ENCODE measurements at regions not wholly inside any gene's neighbourhood (a gene's known extent, or its start where the extent isn't known, plus 50 kb on each side); places are given as distances from the start of the nearest gene placed in this dataset.

GRCh38 chr2:6077585-6077984 is 385.4 kb downstream of the SOX11 start:
- no peak for DNase-seq (ENCODE audit: extremely low spot score)
- intact Hi-C loops (cut with DNase I) = no loop called here
- H3K27me3 ChIP-seq = no peaks in the 10 kb centered on the region
- no peaks in the 10 kb centered on the region for H3K9me3 ChIP-seq
- H3K4me3 ChIP-seq = no peak overlapping the region
- WGBS = 71% methylated on average over 2 of the region's 2 CpGs
- TF ChIP-seq EP300 (IDR thresholded peaks at IDR 0.05) (no peak), POLR2A (IDR thresholded peaks at IDR 0.05; ENCODE audit: low read depth) (no peak), CTCF (IDR thresholded peaks at IDR 0.05) (no peak), POLR2AphosphoS5 (IDR thresholded peaks at IDR 0.05) (no peak)
- no peak overlapping the region for H3K27ac ChIP-seq (replicated peaks in 1 of 4)
- no peaks in the 10 kb centered on the region for H3K4me1 ChIP-seq
- no peaks in the 10 kb centered on the region for H3K36me3 ChIP-seq

GRCh38 chr2:6078414-6078813 is 386.2 kb downstream of the SOX11 start:
- Histone ChIP-seq H3K27ac (replicated peaks in 1 of 4) (no peak overlapping the region), H3K36me3 (no peaks in the 10 kb centered on the region), H3K9me3 (no peaks in the 10 kb centered on the region), H3K27me3 (no peaks in the 10 kb centered on the region), H3K4me1 (no peaks in the 10 kb centered on the region), H3K4me3 (no peak overlapping the region)
- WGBS = 60% methylated on average over 3 of the region's 3 CpGs
- DNase-seq (ENCODE audit: extremely low spot score) = no peak
- intact Hi-C loops (cut with DNase I) = no loop called here
- TF ChIP-seq EP300 (IDR thresholded peaks at IDR 0.05) (no peak), POLR2AphosphoS5 (IDR thresholded peaks at IDR 0.05) (no peak), CTCF (IDR thresholded peaks at IDR 0.05) (no peak), POLR2A (IDR thresholded peaks at IDR 0.05; ENCODE audit: low read depth) (no peak)

- WGBS = 75% methylated on average over 5 of the region's 5 CpGs
- Histone ChIP-seq H3K4me1 (no peaks in the 10 kb centered on the region), H3K9me3 (no peaks in the 10 kb centered on the region), H3K4me3 (no peak overlapping the region), H3K27me3 (no peaks in the 10 kb centered on the region), H3K36me3 (no peaks in the 10 kb centered on the region), H3K27ac (replicated peaks in 1 of 4) (no peak overlapping the region)
- TF ChIP-seq POLR2A (IDR thresholded peaks at IDR 0.05; ENCODE audit: low read depth) = no peak
- no peak for TF ChIP-seq POLR2AphosphoS5 (IDR thresholded peaks at IDR 0.05)
- intact Hi-C loops (cut with DNase I) = no loop called here
- no peak for DNase-seq (ENCODE audit: extremely low spot score)
These were observed 387.2 kb downstream of the SOX11 start for GRCh38 chr2:6079405-6079804.

- TF ChIP-seq POLR2AphosphoS5 (IDR thresholded peaks at IDR 0.05) = no peak
- TF ChIP-seq CTCF (IDR thresholded peaks at IDR 0.05) = no peak
- Histone ChIP-seq H3K36me3 (no peaks in the 10 kb centered on the region), H3K27me3 (no peaks in the 10 kb centered on the region), H3K9me3 (no peaks in the 10 kb centered on the region), H3K4me3 (no peak overlapping the region), H3K4me1 (no peaks in the 10 kb centered on the region), H3K27ac (replicated peaks in 1 of 4) (no peak overlapping the region)
- WGBS = 87% methylated on average over 21 of the region's 22 CpGs
- intact Hi-C loops (cut with DNase I) = no loop called here
- no peak for DNase-seq (ENCODE audit: extremely low spot score)
These were observed 389.0 kb downstream of the SOX11 start for GRCh38 chr2:6080932-6081753.

- TF ChIP-seq POLR2A (IDR thresholded peaks at IDR 0.05; ENCODE audit: low read depth) = no peak
- no peak for TF ChIP-seq POLR2AphosphoS5 (IDR thresholded peaks at IDR 0.05)
- no peak for TF ChIP-seq CTCF (IDR thresholded peaks at IDR 0.05)
- no peak for TF ChIP-seq EP300 (IDR thresholded peaks at IDR 0.05)
- no peaks in the 10 kb centered on the region for H3K9me3 ChIP-seq
- no peak overlapping the region for H3K4me3 ChIP-seq
- H3K36me3 ChIP-seq = no peaks in the 10 kb centered on the region
- no peaks in the 10 kb centered on the region for H3K4me1 ChIP-seq
- H3K27ac ChIP-seq (replicated peaks in 1 of 4) = no peak overlapping the region
- no peak for DNase-seq (ENCODE audit: extremely low spot score)
- 92% methylated on average over 5 of the region's 5 CpGs for WGBS
- H3K27me3 ChIP-seq = no peaks in the 10 kb centered on the region
- intact Hi-C loops (cut with DNase I) = no loop called here
These were observed 389.9 kb downstream of the SOX11 start for GRCh38 chr2:6081955-6082624.
